HG03460 (cell line): ENCODE measurements at regions not wholly inside any gene's neighbourhood (a gene's known extent, or its start where the extent isn't known, plus 50 kb on each side); places are given as distances from the start of the nearest gene placed in this dataset.

Source experiments
- ATAC-seq: cut with Tn5 transposase; IDR thresholded peaks from one replicate; pipeline ENCODE4 v1.9.1; 2021; ENCODE audit not compliant: unreplicated experiment

DNA sequence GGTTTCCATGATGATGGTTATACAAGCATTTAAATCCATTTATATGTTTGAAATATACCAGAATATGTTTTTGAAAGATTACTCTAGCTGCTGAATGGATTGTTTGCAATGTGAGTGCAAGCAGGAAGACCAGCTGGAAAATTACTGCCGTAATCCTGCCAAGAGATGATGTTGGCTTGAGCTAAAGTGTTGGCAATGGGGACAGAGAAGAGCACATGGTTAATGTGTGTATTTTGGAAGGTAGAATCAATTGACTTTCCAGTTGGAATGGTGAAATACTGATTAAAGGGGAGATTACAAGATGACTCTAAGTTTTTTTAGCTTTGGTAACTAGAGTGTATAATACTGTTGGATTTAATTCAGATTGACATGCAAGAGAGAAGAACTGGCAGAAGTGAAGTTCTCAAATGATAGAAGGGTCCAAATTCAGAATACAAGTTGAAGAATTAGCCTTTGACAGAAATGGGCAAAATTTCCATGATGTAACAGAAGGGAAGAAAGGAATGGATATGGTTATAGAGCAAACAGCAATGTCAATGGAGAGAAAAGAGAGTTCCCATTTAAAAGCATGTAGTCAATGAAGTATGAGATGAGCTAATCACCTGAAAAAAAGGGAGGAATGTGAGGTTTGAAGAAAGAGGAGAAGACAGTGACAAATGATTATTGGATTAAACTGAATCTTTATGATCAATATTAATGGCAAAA, 422.0 kb downstream of the CDC14C start:
- ATAC-seq: no peak

GRCh38 chr7:49367072-49367471, 406.4 kb upstream of the VWC2 start:
- no peak for ATAC-seq

- no peak for ATAC-seq
Observed at GRCh38 chr7:49371771-49372170, 401.7 kb upstream of the VWC2 start.

DNA sequence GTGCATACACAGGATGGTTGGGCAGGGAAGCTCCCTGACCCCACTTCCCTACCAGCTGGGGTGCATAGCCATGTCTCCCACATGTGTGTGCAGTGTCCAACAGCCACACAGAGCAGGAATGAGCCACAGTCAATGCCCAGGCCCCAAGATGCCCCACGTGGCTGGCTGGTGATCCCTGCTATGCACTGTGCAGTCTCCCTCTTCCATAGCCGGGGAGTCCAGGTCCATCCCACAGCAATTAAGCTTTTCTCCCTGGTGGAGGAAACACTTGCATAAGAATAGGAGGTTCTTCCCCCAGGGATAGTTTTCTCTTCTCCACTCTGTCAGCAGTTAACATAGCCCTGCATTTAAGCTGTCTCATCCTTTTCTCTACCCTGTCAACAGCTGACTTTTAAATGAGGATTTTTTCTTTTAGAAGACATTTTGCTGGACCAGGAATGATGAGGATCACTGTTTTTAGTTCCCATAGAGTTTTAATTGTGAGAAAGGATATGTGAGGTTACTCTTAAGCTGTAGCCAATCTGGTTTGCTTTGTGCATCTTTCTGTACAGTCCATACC, 396.5 kb upstream of the VWC2 start:
- no peak for ATAC-seq

DNA sequence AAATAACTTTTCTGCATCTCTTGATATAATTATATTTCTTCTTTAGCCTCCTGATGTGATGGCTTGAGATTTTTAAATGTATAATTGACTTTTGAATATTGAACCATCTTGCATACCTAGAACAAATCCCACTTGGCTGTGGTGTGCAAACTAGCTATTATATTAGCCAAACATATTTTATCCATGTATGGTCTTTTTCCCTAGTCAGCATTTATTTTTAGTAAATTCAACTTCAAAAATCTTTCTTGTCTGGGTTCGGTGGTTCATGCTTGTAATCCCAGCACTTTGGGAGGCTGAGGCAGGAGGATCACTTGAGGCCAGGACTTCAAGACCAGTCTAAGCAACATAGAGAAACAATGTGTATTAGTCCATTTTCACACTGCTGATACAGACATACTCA, 386.6 kb upstream of the VWC2 start:
- ATAC-seq: no peak

- no peak for ATAC-seq
Observed at GRCh38 chr7:49389871-49390479, 383.5 kb upstream of the VWC2 start.

DNA sequence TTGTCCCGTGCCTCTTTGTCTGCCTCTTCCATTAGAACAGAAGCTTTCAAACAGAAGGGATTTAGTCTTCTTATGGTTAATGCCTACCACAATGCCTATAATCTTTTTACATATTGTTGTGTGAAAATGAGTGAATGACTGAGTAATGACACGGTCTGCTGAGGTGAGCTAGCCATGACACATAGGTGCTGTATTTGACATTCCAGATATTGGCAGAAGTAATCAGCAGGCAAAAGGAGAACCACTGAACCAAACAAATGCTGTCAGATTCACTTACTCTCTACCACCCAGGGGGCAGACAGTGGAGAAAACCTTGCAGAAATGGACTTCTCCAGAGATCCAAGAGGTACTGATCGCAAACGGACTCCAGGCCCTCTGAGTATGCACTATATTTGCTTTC, 377.2 kb upstream of the VWC2 start:
- ATAC-seq: no peak

DNA sequence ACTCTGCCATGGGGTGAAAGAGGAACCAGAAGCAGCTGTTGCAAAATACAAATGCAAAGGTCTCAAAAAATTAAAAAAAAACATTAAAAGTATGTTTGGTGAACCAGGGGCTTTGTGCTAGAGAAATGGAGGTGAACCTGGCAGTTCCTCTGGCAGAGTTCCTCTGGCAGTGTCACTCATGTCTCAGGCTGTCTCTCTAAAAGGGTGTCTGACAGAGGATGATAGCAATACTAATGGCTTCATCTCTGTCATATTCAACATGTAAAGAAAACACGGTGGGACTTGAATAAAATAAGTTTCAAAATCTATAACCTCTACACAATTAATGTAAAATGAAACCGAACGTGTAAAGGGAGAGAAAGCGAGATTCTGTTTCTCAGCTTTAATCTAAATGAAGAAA, 375.7 kb upstream of the VWC2 start:
- no peak for ATAC-seq

- ATAC-seq: no peak
Observed at GRCh38 chr7:49398236-49398635, 375.2 kb upstream of the VWC2 start.

- ATAC-seq: no peak
Observed at GRCh38 chr7:49398746-49399145, 374.7 kb upstream of the VWC2 start.

- no peak for ATAC-seq
Observed at GRCh38 chr7:49400891-49401550, 372.4 kb upstream of the VWC2 start.

GRCh38 chr7:49403844-49404243, 369.6 kb upstream of the VWC2 start:
- ATAC-seq: no peak

DNA sequence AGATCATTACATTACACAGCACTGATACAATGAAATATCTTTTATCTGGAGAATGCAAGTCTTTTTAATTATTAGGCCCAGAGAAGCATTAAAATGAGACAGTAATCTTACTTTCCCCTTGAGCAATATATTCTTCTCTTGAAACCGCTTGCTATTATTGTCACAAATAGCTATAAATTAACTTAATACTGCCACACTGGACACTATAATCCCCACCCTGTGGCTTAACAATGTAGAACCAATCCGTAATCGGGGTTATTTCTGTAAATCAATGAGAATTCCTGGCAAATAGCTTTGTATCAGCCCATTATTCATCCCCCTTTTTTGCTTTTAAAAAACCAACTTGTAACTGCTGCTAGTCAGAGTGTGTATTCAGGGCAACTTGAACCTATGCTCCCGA, 366.2 kb upstream of the VWC2 start:
- no peak for ATAC-seq

DNA sequence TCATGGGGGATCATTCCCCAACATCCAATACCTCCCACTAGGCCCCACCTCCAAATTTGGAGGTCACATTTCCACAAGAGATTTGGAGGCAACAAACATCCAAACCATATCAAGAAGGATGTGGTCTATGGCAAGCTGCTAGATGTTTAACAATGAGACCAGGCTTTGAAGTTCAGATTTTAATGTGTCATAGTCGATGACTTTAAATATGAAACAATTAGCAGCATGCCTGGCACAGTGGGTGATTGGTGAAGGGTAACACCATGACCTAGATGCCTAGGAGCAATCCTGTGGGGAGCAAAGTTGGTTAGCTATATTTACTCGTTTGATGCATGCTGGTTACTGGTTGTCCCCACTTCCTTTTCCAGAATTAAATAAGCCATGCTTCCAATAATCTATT, 356.4 kb upstream of the VWC2 start:
- no peak for ATAC-seq

GRCh38 chr7:49418963-49419362, 354.5 kb upstream of the VWC2 start:
- no peak for ATAC-seq

- no peak for ATAC-seq
Observed at GRCh38 chr7:49422564-49422963, 350.9 kb upstream of the VWC2 start.

DNA sequence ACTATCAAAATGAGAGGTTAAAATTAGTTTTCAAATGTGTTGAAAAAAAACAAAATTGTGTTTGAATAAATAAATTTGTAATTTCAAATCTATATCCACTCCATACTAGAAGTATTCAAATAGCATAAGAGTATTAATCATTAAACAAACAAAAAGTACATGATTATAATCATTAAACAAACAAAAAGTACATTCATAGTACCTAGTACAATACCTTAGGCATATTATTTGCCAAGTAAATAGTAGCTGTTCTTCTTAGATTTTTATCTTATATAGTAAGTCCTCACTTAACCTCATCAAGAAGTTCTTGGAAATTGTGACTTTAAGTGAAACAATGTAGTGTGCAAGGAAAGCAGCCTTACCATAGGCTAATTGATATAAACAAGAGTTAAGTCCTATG, 349.3 kb upstream of the VWC2 start:
- ATAC-seq: no peak

GRCh38 chr7:49425277-49425818, 348.1 kb upstream of the VWC2 start:
- ATAC-seq: no peak

DNA sequence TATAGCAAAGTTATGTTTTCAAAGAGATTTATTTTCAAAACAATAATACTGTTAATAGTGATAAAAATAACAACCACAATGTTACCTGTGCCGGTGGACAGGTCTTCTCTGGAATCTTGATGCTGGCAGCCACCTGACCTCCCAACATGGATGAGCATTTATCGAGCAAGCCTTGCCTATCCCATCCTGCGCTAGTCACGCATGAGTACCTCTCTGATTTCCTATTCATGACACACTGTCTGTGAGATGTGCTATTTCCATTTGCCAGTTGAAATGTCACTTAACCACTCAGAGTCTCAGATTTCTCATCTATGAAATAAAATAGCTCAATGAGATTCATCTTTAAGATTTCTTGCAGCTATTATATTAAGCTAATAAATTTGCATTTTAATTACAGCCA, 341.2 kb upstream of the VWC2 start:
- no peak for ATAC-seq

DNA sequence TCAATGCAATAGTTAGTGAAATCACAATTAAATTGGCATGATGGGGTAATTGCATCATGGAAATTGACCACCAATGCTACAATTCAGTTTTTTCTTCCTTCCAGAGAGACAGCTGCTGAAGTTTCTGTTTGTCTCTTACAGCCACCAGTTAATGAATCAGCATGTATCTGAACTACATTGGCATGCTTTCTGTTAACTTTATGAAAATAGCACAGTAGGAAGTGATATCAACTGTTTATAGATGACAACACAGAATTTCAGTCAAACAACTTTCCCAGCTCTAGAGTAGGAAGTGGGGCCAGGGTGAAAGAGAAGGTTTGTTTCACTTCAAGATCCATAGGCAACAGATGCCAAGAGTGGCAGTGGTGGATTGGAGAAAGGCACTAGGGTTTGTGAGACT, 339.6 kb upstream of the VWC2 start:
- ATAC-seq: no peak

DNA sequence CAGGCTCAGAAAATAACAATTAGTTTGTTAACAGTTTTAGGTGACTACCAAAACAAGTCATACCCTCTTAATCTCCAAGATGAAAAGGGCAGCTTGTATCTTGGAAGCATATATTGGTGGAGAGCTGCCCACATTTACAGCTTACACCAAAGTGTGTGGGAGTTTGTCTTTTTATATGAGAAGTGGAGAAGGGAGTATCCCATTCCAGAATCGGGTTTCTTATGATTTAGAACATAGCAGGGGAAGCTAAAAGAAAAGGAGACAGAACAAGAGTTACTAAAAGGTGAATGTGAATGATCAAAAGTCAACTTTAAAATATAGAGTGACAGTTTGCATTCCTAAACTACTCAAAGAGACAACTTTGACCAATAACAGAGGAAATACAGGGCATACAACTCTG, 338.6 kb upstream of the VWC2 start:
- no peak for ATAC-seq

DNA sequence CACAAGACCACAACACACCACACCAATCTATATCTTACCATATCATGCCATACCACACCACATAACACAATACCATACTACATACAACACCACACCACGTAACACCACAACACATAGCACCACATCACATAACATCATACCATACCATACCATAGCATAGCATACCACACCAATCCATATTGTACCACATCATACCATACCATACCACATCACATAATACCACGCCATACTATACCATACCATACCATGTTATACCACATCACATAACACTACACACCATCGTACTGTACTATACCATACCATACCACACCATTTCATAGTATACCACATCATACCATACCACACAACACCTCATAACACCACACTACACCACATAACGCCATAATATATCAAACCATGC, 335.2 kb upstream of the VWC2 start:
- no peak for ATAC-seq
